ENCODE measurements at regions not wholly inside any gene's neighbourhood (a gene's known extent, or its start where the extent isn't known, plus 50 kb on each side); places are given as distances from the start of the nearest gene placed in this dataset.

- Histone ChIP-seq H3K9me3 (ENCODE audit: control insufficient read depth in 1 of 2, insufficient read depth in 1 of 2, low read length in 2 of 2) (no peaks in the 10 kb centered on the region), H3K27ac (ENCODE audit: low read depth in 1 of 2, low read length in 2 of 2) (no peak overlapping the region), H3K27me3 (ENCODE audit: control insufficient read depth in 1 of 2, insufficient read depth in 2 of 2, low read length in 2 of 2) (no peaks in the 10 kb centered on the region), H3K4me3 (ENCODE audit: low read length) (no peak overlapping the region), H3K4me1 (ENCODE audit: insufficient read depth, low read length) (no peaks in the 10 kb centered on the region), H3K36me3 (ENCODE audit: insufficient read depth, low read length) (no peaks in the 10 kb centered on the region)
- ChIA-PET POLR2A (no interaction called here), CTCF (no interaction called here)
- H3K36me3 Mint-ChIP-seq (ENCODE audit: low read depth): no peaks in the 10 kb centered on the region
- H3K27ac Mint-ChIP-seq: no peak overlapping the region
- no peaks in the 10 kb centered on the region for H3K27me3 Mint-ChIP-seq
- no peaks in the 10 kb centered on the region for H3K4me1 Mint-ChIP-seq (ENCODE audit: low read depth)
- intact Hi-C loops (cut with DNase I, micrococcal nuclease): no loop called here
- TF ChIP-seq, protein P1, sequence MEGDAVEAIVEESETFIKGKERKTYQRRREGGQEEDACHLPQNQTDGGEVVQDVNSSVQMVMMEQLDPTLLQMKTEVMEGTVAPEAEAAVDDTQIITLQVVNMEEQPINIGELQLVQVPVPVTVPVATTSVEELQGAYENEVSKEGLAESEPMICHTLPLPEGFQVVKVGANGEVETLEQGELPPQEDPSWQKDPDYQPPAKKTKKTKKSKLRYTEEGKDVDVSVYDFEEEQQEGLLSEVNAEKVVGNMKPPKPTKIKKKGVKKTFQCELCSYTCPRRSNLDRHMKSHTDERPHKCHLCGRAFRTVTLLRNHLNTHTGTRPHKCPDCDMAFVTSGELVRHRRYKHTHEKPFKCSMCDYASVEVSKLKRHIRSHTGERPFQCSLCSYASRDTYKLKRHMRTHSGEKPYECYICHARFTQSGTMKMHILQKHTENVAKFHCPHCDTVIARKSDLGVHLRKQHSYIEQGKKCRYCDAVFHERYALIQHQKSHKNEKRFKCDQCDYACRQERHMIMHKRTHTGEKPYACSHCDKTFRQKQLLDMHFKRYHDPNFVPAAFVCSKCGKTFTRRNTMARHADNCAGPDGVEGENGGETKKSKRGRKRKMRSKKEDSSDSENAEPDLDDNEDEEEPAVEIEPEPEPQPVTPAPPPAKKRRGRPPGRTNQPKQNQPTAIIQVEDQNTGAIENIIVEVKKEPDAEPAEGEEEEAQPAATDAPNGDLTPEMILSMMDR (IDR thresholded peaks at IDR 0.05): no peak
- H3K4me3 Mint-ChIP-seq: no peak overlapping the region
- ATAC-seq (ENCODE audit: poor library complexity) (no peak), DNase-seq (no peak)
- no peaks in the 10 kb centered on the region for H3K9me3 Mint-ChIP-seq
Measured at GRCh38 chr12:77591959-77592743, 238.5 kb upstream of the NAV3 start.

DNA sequence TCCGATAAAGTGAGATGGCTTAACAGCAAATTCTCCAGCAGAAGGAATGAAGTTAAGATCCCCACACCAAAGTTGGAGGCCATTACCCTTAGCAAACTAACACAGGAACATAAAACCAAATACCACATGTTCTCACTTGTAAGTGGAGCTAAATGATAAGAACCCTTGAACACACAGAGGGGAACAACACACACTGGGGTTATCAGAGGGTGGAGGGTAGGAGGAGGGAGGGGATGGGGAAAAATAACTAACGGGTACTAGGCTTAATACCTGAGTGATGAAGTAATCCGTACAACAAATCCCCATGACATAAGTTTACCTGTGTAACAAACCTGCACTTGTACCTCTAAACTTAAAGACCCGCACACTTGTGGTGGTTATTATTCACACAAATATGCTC lies 240.4 kb upstream of the NAV3 start:
- ChIA-PET CTCF (no interaction called here), POLR2A (no interaction called here)
- Histone ChIP-seq H3K36me3 (ENCODE audit: insufficient read depth, low read length) (no peaks in the 10 kb centered on the region), H3K9me3 (ENCODE audit: control insufficient read depth in 1 of 2, insufficient read depth in 1 of 2, low read length in 2 of 2) (peaks cover 0 to 7% of the 10 kb centered on the region in 2 experiments), H3K27me3 (ENCODE audit: control insufficient read depth in 1 of 2, insufficient read depth in 2 of 2, low read length in 2 of 2) (no peaks in the 10 kb centered on the region), H3K4me3 (ENCODE audit: low read length) (no peak overlapping the region), H3K4me1 (ENCODE audit: insufficient read depth, low read length) (no peaks in the 10 kb centered on the region), H3K27ac (ENCODE audit: low read depth in 1 of 2, low read length in 2 of 2) (no peak overlapping the region)
- H3K4me1 Mint-ChIP-seq (ENCODE audit: low read depth): no peaks in the 10 kb centered on the region
- H3K4me3 Mint-ChIP-seq: no peak overlapping the region
- H3K36me3 Mint-ChIP-seq (ENCODE audit: low read depth): no peaks in the 10 kb centered on the region
- intact Hi-C loops (cut with DNase I, micrococcal nuclease): no loop called here
- DNase-seq: no peak
- ATAC-seq (ENCODE audit: poor library complexity): no peak
- no peak overlapping the region for H3K27ac Mint-ChIP-seq
- H3K27me3 Mint-ChIP-seq: no peaks in the 10 kb centered on the region
- TF ChIP-seq, protein P1 (IDR thresholded peaks at IDR 0.05): no peak
- no peaks in the 10 kb centered on the region for H3K9me3 Mint-ChIP-seq

- H3K36me3 ChIP-seq (ENCODE audit: insufficient read depth, low read length): no peaks in the 10 kb centered on the region
- Mint-ChIP-seq H3K36me3 (ENCODE audit: low read depth) (no peaks in the 10 kb centered on the region), H3K4me3 (no peak overlapping the region), H3K27me3 (no peaks in the 10 kb centered on the region), H3K4me1 (ENCODE audit: low read depth) (no peaks in the 10 kb centered on the region), H3K27ac (no peak overlapping the region), H3K9me3 (peaks cover 2% of the 10 kb centered on the region)
- H3K27ac ChIP-seq (ENCODE audit: low read depth in 1 of 2, low read length in 2 of 2): no peak overlapping the region
- H3K9me3 ChIP-seq (ENCODE audit: control insufficient read depth in 1 of 2, insufficient read depth in 1 of 2, low read length in 2 of 2): peaks cover 0 to 7% of the 10 kb centered on the region in 2 experiments
- no peaks in the 10 kb centered on the region for H3K4me1 ChIP-seq (ENCODE audit: insufficient read depth, low read length)
- no peak overlapping the region for H3K4me3 ChIP-seq (ENCODE audit: low read length)
- DNase-seq (no peak), ATAC-seq (ENCODE audit: poor library complexity) (no peak)
- ChIA-PET POLR2A (interaction anchor here (0.6 kb wide), 1 partner anchor 136 kb away, joined by 3 read pairs; no protein-coding TSS in a partner anchor), CTCF (no interaction called here)
- intact Hi-C loops (cut with DNase I, micrococcal nuclease): no loop called here
- no peaks in the 10 kb centered on the region for H3K27me3 ChIP-seq (ENCODE audit: control insufficient read depth in 1 of 2, insufficient read depth in 2 of 2, low read length in 2 of 2)
- TF ChIP-seq, protein P1 (IDR thresholded peaks at IDR 0.05): no peak
Measured at GRCh38 chr12:77584860-77585259, 245.8 kb upstream of the NAV3 start.

All from CD4-positive, alpha-beta T cell (primary cell).